IPS-18c (cell line): ENCODE measurements at regions not wholly inside any gene's neighbourhood (a gene's known extent, or its start where the extent isn't known, plus 50 kb on each side); places are given as distances from the start of the nearest gene placed in this dataset.
"Not testable (repeated sequence)": the region's sequence is repeated elsewhere in the genome, so short reads cannot be mapped to it uniquely, and the experiment has no call there.

Experiments used
- H3K4me3 ChIP-seq: 2 replicates; pipeline ENCODE4 v1.7.0; 2013; ENCODE audit warnings: low read depth, mild to moderate bottlenecking, low read length, moderate library complexity; ENCODE audit not compliant: insufficient read depth
- H3K9me3 ChIP-seq: one replicate; pipeline ENCODE4 v1.6.1; 2013; ENCODE audit warnings: mild to moderate bottlenecking, low read length, moderate library complexity; ENCODE audit not compliant: control insufficient read depth, insufficient read depth

DNA sequence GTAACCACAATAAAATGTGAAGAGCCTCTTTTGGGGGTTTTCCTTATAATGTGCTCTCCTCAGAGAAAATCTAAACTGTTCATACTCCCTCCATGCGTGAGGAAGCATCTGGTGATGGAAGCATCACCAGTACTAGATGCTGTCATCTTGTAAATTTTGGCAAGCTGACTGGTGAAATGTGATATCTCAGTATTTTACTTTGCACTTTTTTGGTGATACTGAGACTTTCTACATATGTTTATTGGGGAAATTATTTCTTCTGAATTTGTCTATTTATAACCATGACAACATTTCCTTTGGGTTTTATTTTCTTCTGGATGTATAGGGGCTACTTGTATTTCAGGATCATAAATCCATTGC lies 95.9 kb upstream of the DLGAP1 start:
- H3K4me3 ChIP-seq = no peak overlapping the region
- H3K9me3 ChIP-seq = no peaks in the 10 kb centered on the region

DNA sequence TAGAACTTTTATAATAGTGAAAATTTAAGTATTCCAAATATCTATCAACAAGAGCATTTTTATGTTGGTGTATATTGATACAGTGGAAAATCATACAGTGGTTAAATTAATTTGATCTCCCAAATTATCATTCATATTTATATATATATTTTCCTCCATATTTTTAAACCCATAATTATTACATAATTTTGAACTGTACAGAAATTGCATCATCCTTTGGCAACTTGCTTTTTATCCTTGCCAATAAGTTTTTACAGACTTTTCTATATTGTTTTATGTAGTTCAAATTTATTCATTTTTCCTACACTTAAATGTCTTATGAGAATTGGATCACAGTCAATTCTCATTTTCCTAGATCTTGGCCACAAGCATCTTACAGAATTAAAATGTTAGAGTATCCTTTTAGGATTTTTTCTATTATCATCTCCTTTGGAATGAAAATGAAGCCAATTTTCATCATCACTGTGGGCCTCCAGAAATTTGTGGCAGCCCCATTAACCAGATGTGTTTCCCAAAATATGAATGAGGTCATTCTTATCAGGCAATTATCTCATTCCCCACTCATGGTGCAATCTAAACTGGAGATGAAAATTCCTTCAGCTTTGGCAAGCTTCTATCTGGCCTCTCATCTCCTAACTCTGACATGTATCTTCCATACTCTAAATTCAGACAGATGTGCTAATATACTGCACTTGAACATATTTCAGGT lies 94.2 kb upstream of the DLGAP1 start:
- Histone ChIP-seq H3K9me3 (no peaks in the 10 kb centered on the region), H3K4me3 (no peak overlapping the region)

DNA sequence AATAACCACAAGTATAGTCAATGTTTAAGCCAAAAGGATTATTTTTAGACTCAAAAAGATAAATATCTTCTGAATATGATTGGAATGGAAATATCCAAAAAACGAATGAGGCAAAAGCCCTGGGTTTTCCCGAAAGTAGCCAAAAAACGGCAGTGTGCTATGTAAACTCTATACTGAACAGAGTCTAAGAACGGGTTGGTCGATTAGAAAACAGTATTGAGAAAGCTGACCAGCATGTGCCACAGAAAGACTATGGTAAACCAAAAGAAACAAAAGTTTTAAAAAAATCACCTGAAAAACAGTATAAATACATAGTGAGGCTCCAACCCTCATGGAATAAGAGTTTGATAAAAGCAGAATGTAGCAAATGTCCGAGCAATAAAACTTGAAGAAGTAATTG lies 92.0 kb upstream of the DLGAP1 start:
- Histone ChIP-seq H3K9me3 (no peaks in the 10 kb centered on the region), H3K4me3 (no peak overlapping the region)

DNA sequence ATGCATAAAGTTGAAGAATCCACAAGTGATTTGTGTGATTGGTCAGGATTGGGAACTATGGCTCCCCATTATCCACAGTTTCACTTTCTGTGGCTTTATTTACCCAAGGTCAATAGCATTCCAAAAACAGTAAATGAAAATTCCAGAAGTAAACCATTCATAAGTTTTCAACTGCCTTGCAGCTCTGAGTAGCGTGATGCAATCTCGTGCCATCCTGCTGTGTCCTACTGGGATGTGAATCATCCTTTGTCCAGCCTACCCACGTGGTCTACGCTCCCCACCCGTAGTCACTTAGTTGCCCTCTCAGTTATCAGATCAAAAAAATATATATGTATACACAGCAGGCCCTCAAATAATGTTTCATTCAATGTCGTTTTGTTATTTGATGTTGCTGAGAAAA lies 89.0 kb upstream of the DLGAP1 start:
- no peaks in the 10 kb centered on the region for H3K9me3 ChIP-seq
- H3K4me3 ChIP-seq = no peak overlapping the region

DNA sequence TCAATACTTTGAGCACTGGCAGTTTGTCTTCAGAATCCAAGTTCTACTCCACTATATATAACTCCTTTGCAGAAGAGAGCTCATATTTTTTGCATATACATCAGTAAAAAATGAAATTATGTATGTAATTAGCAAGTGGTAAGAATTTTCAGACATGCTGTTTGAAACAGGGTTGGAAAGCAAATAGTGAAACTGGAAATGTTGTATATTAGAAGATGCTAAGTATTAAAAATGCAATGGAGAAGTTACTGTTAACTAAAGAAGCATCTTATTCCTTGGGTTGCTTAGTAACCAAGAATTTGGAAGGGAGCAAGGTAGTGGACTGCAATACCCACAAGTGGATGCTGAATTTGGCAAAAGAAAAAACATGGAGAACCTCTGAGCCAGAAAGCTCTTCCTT lies 88.6 kb upstream of the DLGAP1 start:
- no peak overlapping the region for H3K4me3 ChIP-seq
- H3K9me3 ChIP-seq = no peaks in the 10 kb centered on the region

DNA sequence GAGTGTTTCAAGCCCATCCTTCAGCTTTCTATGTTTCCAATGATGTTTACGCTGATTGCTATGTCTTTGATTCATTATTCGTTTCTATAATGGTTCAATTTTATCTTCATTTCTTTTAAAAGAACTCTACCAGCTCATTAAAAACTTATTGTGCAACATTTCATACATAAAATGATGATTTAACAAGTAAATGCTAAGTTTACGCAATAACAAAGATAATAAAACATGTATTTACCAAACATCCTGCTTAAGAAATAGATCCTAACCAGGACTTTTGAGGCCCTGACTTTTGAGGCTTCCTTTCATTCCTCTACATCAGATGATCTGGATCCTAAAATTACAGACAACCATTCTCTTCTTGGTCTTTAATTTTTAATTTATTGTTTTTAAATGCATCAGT lies 86.5 kb upstream of the DLGAP1 start:
- H3K4me3 ChIP-seq = no peak overlapping the region
- no peaks in the 10 kb centered on the region for H3K9me3 ChIP-seq

DNA sequence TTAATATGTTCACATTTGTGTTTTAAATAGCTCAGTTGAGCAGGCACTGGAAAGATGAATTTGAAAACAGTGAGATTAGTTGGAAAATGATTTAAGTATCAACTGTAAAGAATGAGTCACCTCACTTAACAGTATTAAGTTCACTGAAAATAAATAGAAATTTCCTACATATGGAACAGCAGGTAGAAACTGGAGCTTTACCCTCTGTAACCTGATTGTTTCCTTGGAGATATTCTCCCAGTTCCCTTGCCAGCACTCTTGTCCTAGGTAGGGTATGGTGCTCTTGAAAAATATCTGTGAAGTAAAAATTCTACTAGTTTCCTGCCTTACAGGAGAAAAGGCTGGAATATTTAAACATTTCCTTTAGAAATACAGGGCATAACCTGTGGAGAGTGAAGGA lies 81.3 kb upstream of the DLGAP1 start:
- Histone ChIP-seq H3K9me3 (peaks cover 16% of the 10 kb centered on the region), H3K4me3 (no peak overlapping the region)

DNA sequence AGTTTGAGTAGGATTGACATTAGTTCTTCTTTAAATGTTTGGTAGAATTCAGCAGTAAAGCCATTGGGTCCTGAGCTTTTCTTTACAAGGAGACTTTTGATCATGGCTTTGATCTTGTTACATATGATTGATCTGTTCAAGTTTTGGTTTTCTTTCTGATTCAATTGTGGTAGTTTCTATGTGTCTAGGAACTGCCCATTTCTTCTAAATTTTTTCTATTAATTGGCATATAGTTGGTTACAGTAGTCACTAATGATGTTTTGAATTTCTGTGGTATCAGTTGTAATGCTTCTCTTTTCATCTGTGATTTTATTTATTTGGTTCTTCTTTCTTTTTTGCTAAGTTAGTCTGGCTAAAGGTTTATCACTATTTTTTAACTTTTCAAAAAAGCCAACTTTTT lies 73.3 kb upstream of the DLGAP1 start:
- Histone ChIP-seq H3K9me3 (peaks cover 11% of the 10 kb centered on the region), H3K4me3 (no peak overlapping the region)

DNA sequence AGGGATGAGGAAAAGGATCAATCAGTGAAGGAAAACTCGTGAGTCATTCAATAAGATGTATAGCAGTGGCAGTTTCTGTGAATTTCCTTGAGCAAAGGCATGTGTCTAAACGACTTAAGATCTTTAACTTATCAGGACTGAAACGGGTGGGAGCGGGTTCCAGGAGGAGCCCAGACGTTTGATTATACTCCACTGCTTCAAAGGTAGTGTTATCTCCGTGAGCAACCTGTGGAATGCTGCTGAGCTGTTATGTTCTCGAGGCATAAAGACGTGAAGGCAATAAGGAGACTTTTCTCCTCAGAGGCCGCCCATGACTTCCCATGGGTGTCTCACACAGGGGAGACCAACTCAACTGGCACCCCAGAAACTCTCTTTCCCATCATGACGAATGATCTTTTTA lies 72.7 kb upstream of the DLGAP1 start:
- not testable (repeated sequence) for H3K9me3 ChIP-seq

DNA sequence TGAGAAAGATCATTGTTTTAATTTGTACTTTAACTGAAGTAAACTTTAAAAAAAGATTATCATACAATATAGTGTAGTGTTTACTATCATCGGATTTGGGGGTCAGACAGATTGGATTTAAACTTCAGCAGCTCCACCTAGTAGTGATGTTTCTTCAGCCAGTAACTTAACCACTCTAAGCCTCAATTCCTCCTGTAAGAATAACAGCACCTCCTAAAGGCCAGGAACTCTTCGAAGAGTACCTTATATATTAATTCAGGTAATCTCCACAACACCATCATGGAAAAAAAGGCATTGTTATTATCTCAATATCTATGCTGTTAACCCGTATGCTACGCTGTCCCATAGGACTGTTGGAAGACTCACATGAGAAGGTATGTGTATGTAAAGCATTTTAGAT lies 69.0 kb upstream of the DLGAP1 start:
- Histone ChIP-seq H3K9me3 (no peaks in the 10 kb centered on the region), H3K4me3 (no peak overlapping the region)

More for the DNA sequence above, 72.7 kb upstream of the DLGAP1 start:
- H3K4me3 ChIP-seq = not testable (repeated sequence)

DNA sequence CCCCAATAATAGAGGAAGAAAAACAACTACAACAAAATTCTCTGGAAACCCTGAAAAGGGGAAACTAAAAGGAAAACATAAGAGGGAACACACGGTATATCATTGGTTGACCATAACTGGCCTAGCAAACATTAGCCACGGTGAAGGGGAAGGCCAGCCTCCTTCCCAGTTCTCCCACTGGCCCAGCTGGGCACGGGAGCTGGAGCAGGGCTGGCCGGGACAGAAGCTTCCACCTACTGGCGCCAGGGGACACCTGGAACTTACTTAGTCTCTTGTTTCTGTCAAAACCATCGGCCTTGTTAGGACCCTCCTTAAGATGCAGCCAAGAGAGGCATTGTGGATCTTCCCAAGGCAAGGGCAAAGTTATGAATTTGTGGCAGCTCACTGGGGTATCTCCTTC lies 56.1 kb upstream of the DLGAP1 start:
- no peaks in the 10 kb centered on the region for H3K9me3 ChIP-seq
- H3K4me3 ChIP-seq = no peak overlapping the region

DNA sequence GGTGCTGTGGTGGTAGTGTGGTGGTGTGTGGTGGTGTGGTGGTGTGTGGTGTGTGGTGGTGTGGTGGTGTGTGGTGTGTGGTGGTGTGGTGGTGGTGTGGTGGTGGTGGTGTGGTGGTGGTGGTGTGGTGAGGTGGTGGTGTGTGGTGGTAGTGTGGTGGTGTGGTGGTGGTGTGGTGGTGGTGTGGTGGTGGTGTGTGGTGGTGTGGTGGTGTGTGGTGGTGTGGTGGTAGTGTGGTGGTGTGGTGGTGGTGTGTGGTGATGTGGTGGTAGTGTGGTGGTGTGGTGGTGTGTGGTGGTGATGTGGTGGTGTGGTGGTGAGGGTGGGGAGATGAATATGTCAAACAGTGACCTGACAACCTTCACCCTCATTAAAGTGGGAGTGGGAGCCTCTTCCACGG lies 55.6 kb upstream of the DLGAP1 start:
- no peaks in the 10 kb centered on the region for H3K9me3 ChIP-seq
- no peak overlapping the region for H3K4me3 ChIP-seq

DNA sequence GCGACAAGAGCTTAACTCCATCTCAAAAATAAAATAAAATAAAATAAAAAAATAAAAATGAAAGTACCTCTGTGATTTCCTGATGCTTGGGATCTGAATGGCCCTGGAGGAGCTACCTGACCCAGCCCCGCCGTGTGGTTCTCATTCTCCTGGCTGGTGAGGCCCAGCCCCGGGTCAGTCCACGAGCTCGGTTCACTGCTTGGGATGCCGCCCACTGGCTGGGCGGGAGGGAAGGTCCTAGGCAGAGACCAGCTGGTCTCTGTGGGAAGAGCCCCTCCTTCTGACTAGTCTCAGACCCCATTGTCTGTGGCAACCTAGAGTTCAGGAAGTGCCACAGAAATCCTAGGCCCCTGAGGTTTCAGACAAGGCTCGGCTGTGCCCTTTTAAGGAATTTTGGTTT lies 55.1 kb upstream of the DLGAP1 start:
- Histone ChIP-seq H3K9me3 (no peaks in the 10 kb centered on the region), H3K4me3 (no peak overlapping the region)
